ENCODE measurements at regions not wholly inside any gene's neighbourhood (a gene's known extent, or its start where the extent isn't known, plus 50 kb on each side); places are given as distances from the start of the nearest gene placed in this dataset.

DNA sequence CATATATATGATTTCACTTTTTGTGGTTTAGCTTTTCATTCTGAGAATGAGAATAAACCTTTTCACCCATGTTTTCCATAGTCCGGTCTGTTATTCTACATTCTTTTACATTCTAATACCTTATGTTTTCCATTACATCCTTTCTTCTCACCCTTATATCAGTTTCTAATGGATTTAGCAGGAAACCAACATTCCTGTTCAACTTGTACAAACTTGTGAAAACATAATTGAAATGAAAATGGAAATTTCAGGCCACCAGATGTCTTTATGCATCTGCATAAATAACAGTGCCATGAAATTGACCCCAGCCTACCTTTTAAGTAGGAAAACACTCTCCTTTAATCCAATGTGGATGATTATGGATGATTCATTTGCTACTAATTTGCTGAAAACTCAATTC is 494.8 kb upstream of the ZFP42 start:
- TF ChIP-seq, protein P1, sequence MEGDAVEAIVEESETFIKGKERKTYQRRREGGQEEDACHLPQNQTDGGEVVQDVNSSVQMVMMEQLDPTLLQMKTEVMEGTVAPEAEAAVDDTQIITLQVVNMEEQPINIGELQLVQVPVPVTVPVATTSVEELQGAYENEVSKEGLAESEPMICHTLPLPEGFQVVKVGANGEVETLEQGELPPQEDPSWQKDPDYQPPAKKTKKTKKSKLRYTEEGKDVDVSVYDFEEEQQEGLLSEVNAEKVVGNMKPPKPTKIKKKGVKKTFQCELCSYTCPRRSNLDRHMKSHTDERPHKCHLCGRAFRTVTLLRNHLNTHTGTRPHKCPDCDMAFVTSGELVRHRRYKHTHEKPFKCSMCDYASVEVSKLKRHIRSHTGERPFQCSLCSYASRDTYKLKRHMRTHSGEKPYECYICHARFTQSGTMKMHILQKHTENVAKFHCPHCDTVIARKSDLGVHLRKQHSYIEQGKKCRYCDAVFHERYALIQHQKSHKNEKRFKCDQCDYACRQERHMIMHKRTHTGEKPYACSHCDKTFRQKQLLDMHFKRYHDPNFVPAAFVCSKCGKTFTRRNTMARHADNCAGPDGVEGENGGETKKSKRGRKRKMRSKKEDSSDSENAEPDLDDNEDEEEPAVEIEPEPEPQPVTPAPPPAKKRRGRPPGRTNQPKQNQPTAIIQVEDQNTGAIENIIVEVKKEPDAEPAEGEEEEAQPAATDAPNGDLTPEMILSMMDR (IDR thresholded peaks at IDR 0.05) = no peak
- no peak for TF ChIP-seq EZH2phosphoT487 (IDR thresholded peaks at IDR 0.05)
- no peak for TF ChIP-seq EZH2 (IDR thresholded peaks at IDR 0.05)

Measured in neural progenitor cell (in vitro differentiated cells).